SU-DHL-6 (cell line): ENCODE measurements at regions not wholly inside any gene's neighbourhood (a gene's known extent, or its start where the extent isn't known, plus 50 kb on each side); places are given as distances from the start of the nearest gene placed in this dataset.

ENCODE experiments used
- H2AFZ ChIP-seq: fragments of 200-600 bp; sonication (generic); 2 replicates; pipeline ENCODE4 v1.6.1; 2014; ENCODE audit warnings: low read depth, mild to moderate bottlenecking, moderate library complexity, mixed read lengths, antibody characterized with exemption, low read length; ENCODE audit not compliant: severe bottlenecking
- H3F3A ChIP-seq: fragments of 200-600 bp; shearing (Covaris generic); 2 replicates; pipeline ENCODE4 v1.6.0; 2016; ENCODE audit warnings: antibody characterized with exemption, mild to moderate bottlenecking; ENCODE audit not compliant: insufficient read depth
- H3K27ac ChIP-seq: fragments of 200-600 bp; sonication (generic); 2 replicates; pipeline ENCODE4 v1.5.1; 2016; ENCODE audit warnings: low read depth, mild to moderate bottlenecking, low read length, moderate library complexity, mixed read lengths
- H3K27me3 ChIP-seq: fragments of 200-600 bp; sonication (generic), shearing (Covaris generic); 2 replicates; pipeline ENCODE4 v1.6.0; 2014; ENCODE audit warnings: mild to moderate bottlenecking, low read length
- H3K36me3 ChIP-seq: fragments of 200-600 bp; sonication (generic); 2 replicates; pipeline ENCODE4 v1.6.1; 2014; ENCODE audit warnings: mild to moderate bottlenecking, low read length, mixed read lengths
- H3K4me2 ChIP-seq: fragments of 300-600, 200-600 bp; shearing (Covaris generic), sonication (generic); 2 replicates; pipeline ENCODE4 v1.6.0; 2014; ENCODE audit warnings: low read length, low read depth, mild to moderate bottlenecking; ENCODE audit not compliant: poor library complexity, severe bottlenecking
- H3K4me3 ChIP-seq: fragments of 200-600 bp; sonication (generic); 2 replicates; pipeline ENCODE4 v1.5.1; 2014; ENCODE audit warnings: antibody characterized with exemption, low read length, mild to moderate bottlenecking, mixed read lengths; ENCODE audit not compliant: insufficient read depth, poor library complexity, severe bottlenecking
- H3K79me2 ChIP-seq: fragments of 200-600 bp; sonication (generic); 2 replicates; pipeline ENCODE4 v1.6.1; 2014; ENCODE audit warnings: mild to moderate bottlenecking, low read length, moderate library complexity; ENCODE audit not compliant: insufficient read depth
- H3K9ac ChIP-seq: fragments of 200-600 bp; sonication (generic); 2 replicates; pipeline ENCODE4 v1.7.0; 2014; ENCODE audit warnings: mild to moderate bottlenecking, low read length
- H3K9me2 ChIP-seq: fragments of 200-600 bp; sonication (generic); replicated peaks from 2 replicates; pipeline ENCODE4 v1.6.1; 2014; ENCODE audit warnings: low read length; ENCODE audit not compliant: insufficient read depth
- H3K9me3 ChIP-seq: fragments of 200-600 bp; sonication (generic); 2 replicates; pipeline ENCODE4 v1.6.1; 2014; ENCODE audit warnings: low read length, mixed read lengths; ENCODE audit not compliant: insufficient read depth
- H4K20me1 ChIP-seq: fragments of 200-600 bp; sonication (generic); 2 replicates; pipeline ENCODE4 v1.6.1; 2014; ENCODE audit warnings: low read depth, mild to moderate bottlenecking, antibody characterized with exemption, low read length, moderate library complexity, mixed read lengths
- CTCF ChIP-seq: fragments of 200-600 bp; sonication (generic); IDR thresholded peaks from one replicate; pipeline ENCODE4 v1.5.1; 2017; ENCODE audit warnings: antibody characterized with exemption, mild to moderate bottlenecking, low read length, moderate library complexity; ENCODE audit not compliant: insufficient read depth, poor library complexity, severe bottlenecking
- EZH2phosphoT487 ChIP-seq: fragments of 200-600 bp; sonication (generic), shearing (Covaris generic); conservative IDR thresholded peaks from 2 replicates; pipeline ENCODE4 v1.6.1; 2018; ENCODE audit warnings: mild to moderate bottlenecking, antibody characterized with exemption, low read length, moderate library complexity, mixed read lengths

DNA sequence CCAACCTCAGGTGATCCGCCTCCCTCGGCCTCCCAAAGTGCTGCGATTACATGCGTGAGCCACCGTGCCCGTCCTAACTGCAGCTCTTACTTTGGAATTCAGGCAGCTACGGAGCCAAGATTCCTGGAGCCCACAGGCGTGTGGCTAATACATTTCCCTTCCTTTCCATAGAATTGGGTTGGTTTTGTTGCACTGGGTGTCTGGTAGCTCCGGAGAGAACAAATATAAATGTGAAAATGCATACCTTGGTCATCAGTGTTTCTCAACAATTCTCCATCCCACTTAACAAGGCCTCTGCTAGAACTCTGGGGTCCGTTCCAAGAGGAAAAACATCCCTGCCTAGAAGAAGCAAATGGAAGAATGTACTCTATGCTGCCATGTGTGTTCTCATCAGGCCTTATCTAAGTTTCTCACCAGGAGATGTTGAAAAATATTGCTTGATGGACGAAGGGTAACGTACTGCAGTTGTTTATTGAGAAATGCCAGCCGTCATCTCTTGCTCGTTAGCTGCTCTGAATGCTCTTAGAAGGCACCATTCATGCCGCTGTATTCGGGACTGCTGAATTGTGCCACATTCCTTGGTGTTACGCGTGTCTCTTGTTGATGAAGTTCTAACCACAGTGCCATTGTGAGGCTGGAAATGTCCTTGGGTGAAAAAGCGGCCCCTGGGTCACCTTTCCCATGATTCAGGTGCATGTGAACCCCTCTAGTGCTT is 50.5 kb upstream of the CD99 start:
- Histone ChIP-seq H3K9ac (no peak overlapping the region), H3K4me2 (no peak overlapping the region), H3K27ac (no peak overlapping the region), H3F3A (no peaks in the 10 kb centered on the region), H3K79me2 (no peaks in the 10 kb centered on the region), H2AFZ (no peak overlapping the region), H4K20me1 (no peaks in the 10 kb centered on the region), H3K27me3 (no peaks in the 10 kb centered on the region), H3K36me3 (no peaks in the 10 kb centered on the region), H3K4me3 (no peak overlapping the region), H3K9me2 (no peaks in the 10 kb centered on the region), H3K9me3 (no peaks in the 10 kb centered on the region)
- TF ChIP-seq CTCF (no peak), EZH2phosphoT487 (no peak)

DNA sequence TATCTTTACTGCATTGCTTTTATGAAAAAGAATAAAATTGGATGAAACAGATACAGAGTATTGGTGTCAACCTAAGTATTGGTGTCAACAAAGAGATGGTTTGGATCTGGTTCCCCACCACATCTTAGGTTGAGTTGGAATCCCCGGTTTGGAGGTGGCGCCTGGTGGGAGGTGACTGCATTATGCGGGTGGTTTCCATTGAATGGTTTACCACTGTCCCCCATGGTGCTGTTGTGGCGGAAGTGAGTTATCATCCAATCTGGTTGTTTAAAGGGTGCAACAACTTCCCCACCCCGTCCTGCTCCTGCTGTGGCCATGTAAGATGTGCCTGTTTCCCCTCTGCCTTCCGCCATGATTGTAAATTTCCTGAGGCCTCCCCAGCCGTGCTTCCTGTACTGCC is 52.8 kb upstream of the CD99 start:
- Histone ChIP-seq H4K20me1 (no peaks in the 10 kb centered on the region), H3K79me2 (no peaks in the 10 kb centered on the region), H3K27ac (no peak overlapping the region), H3K27me3 (no peaks in the 10 kb centered on the region), H3K36me3 (no peaks in the 10 kb centered on the region), H2AFZ (no peak overlapping the region), H3K9ac (no peak overlapping the region), H3K9me3 (no peaks in the 10 kb centered on the region), H3K4me3 (no peak overlapping the region), H3K9me2 (no peaks in the 10 kb centered on the region), H3F3A (peaks cover 3% of the 10 kb centered on the region), H3K4me2 (no peak overlapping the region)
- TF ChIP-seq CTCF (no peak), EZH2phosphoT487 (no peak)

DNA sequence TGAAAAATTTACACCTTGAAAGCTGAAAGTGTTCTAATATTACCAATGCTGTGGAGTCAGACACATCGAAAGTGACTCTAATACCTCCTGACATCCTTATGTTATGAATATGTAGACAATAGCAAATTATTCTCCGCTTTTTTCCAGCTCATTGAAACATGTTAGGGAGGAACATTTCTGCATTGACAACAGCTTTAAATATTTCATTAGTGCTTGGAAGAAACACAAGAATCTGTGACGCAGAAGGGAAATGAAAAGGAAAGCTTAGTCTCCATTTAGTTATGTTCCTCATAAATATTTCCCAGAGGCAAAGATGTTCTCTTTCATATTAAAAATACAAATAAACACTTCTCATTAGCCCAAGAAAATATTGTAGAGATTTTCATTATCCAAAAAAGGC is 55.8 kb upstream of the CD99 start:
- Histone ChIP-seq H2AFZ (no peak overlapping the region), H3K36me3 (no peaks in the 10 kb centered on the region), H3K79me2 (no peaks in the 10 kb centered on the region), H3K27ac (no peak overlapping the region), H3K9me3 (no peaks in the 10 kb centered on the region), H3K9me2 (no peaks in the 10 kb centered on the region), H3K4me2 (no peak overlapping the region), H4K20me1 (no peaks in the 10 kb centered on the region), H3K9ac (no peak overlapping the region), H3K27me3 (no peaks in the 10 kb centered on the region), H3F3A (peaks cover 19% of the 10 kb centered on the region), H3K4me3 (no peak overlapping the region)
- TF ChIP-seq EZH2phosphoT487, result no peak
- TF ChIP-seq CTCF, result no peak
